OCI-LY3 (cell line): ENCODE measurements at regions not wholly inside any gene's neighbourhood (a gene's known extent, or its start where the extent isn't known, plus 50 kb on each side); places are given as distances from the start of the nearest gene placed in this dataset.

Experiments
- H2AFZ ChIP-seq: fragments of 200-600, 300-600 bp; shearing (Covaris generic); 2 replicates; pipeline ENCODE4 v1.6.0; 2014; ENCODE audit warnings: antibody characterized with exemption, low read depth, low read length
- H3K27ac ChIP-seq: fragments of 200-600, 300-600 bp; sonication (generic); 2 replicates; pipeline ENCODE4 v1.5.1; 2014; ENCODE audit warnings: mild to moderate bottlenecking, low read length, moderate library complexity, mixed read lengths
- H3K27me3 ChIP-seq: fragments of 200-600, 300-600 bp; sonication (generic); 2 replicates; pipeline ENCODE4 v1.6.1; 2014; ENCODE audit warnings: low read depth, low read length, mixed read lengths
- H3K36me3 ChIP-seq: fragments of 200-600, 300-600 bp; sonication (generic); replicated peaks from 2 replicates; pipeline ENCODE3; 2014; ENCODE audit warnings: low read depth, low read length, mixed read lengths
- H3K4me1 ChIP-seq: fragments of 300-600, 200-600 bp; sonication (generic); 2 replicates; pipeline ENCODE4 v1.6.1; 2014; ENCODE audit warnings: low read length, mixed read lengths
- H3K4me2 ChIP-seq: fragments of 200-600, 300-600 bp; sonication (generic); 2 replicates; pipeline ENCODE4 v1.6.1; 2014; ENCODE audit warnings: low read length, mixed read lengths
- H3K4me3 ChIP-seq: fragments of 300-600, 200-600 bp; sonication (generic); 2 replicates; pipeline ENCODE4 v1.5.1; 2014; ENCODE audit warnings: antibody characterized with exemption, mild to moderate bottlenecking, low read length, moderate library complexity
- H3K79me2 ChIP-seq: fragments of 300-600, 200-600 bp; shearing (Covaris generic); 2 replicates; pipeline ENCODE4 v1.6.1; 2014; ENCODE audit warnings: mild to moderate bottlenecking, low read length, mixed read lengths
- H3K9ac ChIP-seq: fragments of 300-600, 200-600 bp; shearing (Covaris generic); 2 replicates; pipeline ENCODE4 v1.6.0; 2014; ENCODE audit warnings: mild to moderate bottlenecking, low read length, moderate library complexity
- H3K9me3 ChIP-seq: fragments of 200-600, 300-600 bp; shearing (Covaris generic); 2 replicates; pipeline ENCODE4 v1.6.1; 2014; ENCODE audit warnings: low read length, mixed read lengths; ENCODE audit not compliant: insufficient read depth
- H4K20me1 ChIP-seq: fragments of 200-600, 300-600 bp; sonication (generic); 2 replicates; pipeline ENCODE4 v1.6.1; 2016; ENCODE audit warnings: low read length, mixed read lengths; ENCODE audit not compliant: insufficient read depth
- CTCF ChIP-seq: fragments of 200-600, 300-600 bp; sonication (generic); IDR thresholded peaks from 2 replicates; pipeline ENCODE4 v1.5.1; 2014; ENCODE audit warnings: antibody characterized with exemption, low read length, low read depth
- EZH2phosphoT487 ChIP-seq: fragments of 200-600 bp; shearing (Covaris generic); IDR thresholded peaks from 2 replicates; pipeline ENCODE4 v1.6.1; 2018; ENCODE audit warnings: antibody characterized with exemption, mixed run types, low read depth

- H3K79me2 ChIP-seq = no peaks in the 10 kb centered on the region
- no peak overlapping the region for H3K4me3 ChIP-seq
- H3K27ac ChIP-seq = no peak overlapping the region
- H4K20me1 ChIP-seq = no peaks in the 10 kb centered on the region
- no peak overlapping the region for H3K9ac ChIP-seq
- no peaks in the 10 kb centered on the region for H3K9me3 ChIP-seq
- H3K4me2 ChIP-seq = no peak overlapping the region
- H3K27me3 ChIP-seq = no peaks in the 10 kb centered on the region
- H2AFZ ChIP-seq = no peak overlapping the region
- H3K36me3 ChIP-seq = no peaks in the 10 kb centered on the region
- TF ChIP-seq EZH2phosphoT487 = no peak
- no peak for TF ChIP-seq CTCF
- peaks cover 7% of the 10 kb centered on the region for H3K4me1 ChIP-seq
Observed at GRCh38 chr6:15044948-15045347, 200.9 kb upstream of the JARID2 start.

- H3K9me3 ChIP-seq = no peaks in the 10 kb centered on the region
- H3K79me2 ChIP-seq = no peaks in the 10 kb centered on the region
- H3K9ac ChIP-seq = no peak overlapping the region
- no peaks in the 10 kb centered on the region for H3K36me3 ChIP-seq
- H3K27ac ChIP-seq = no peak overlapping the region
- no peaks in the 10 kb centered on the region for H4K20me1 ChIP-seq
- H3K4me3 ChIP-seq = no peak overlapping the region
- peaks cover 7% of the 10 kb centered on the region for H3K4me1 ChIP-seq
- no peaks in the 10 kb centered on the region for H3K27me3 ChIP-seq
- no peak overlapping the region for H2AFZ ChIP-seq
- H3K4me2 ChIP-seq = no peak overlapping the region
- TF ChIP-seq CTCF (no peak), EZH2phosphoT487 (no peak)
Observed at GRCh38 chr6:15046751-15047150, 199.1 kb upstream of the JARID2 start.

- no peak overlapping the region for H2AFZ ChIP-seq
- H3K9ac ChIP-seq = no peak overlapping the region
- no peaks in the 10 kb centered on the region for H3K36me3 ChIP-seq
- H3K9me3 ChIP-seq = no peaks in the 10 kb centered on the region
- no peaks in the 10 kb centered on the region for H3K79me2 ChIP-seq
- H3K27ac ChIP-seq = no peak overlapping the region
- no peak overlapping the region for H3K4me3 ChIP-seq
- H3K4me2 ChIP-seq = no peak overlapping the region
- peaks cover 7% of the 10 kb centered on the region for H3K4me1 ChIP-seq
- TF ChIP-seq EZH2phosphoT487 = no peak
- no peak for TF ChIP-seq CTCF
- H4K20me1 ChIP-seq = no peaks in the 10 kb centered on the region
- no peaks in the 10 kb centered on the region for H3K27me3 ChIP-seq
Observed at GRCh38 chr6:15048367-15048766, 197.5 kb upstream of the JARID2 start.

- H2AFZ ChIP-seq = no peak overlapping the region
- TF ChIP-seq EZH2phosphoT487 = no peak
- TF ChIP-seq CTCF = no peak
- H3K36me3 ChIP-seq = no peaks in the 10 kb centered on the region
- H3K27ac ChIP-seq = no peak overlapping the region
- no peak overlapping the region for H3K4me2 ChIP-seq
- no peaks in the 10 kb centered on the region for H4K20me1 ChIP-seq
- no peaks in the 10 kb centered on the region for H3K9me3 ChIP-seq
- H3K9ac ChIP-seq = no peak overlapping the region
- no peaks in the 10 kb centered on the region for H3K27me3 ChIP-seq
- peaks cover 10% of the 10 kb centered on the region for H3K4me1 ChIP-seq
- no peak overlapping the region for H3K4me3 ChIP-seq
- H3K79me2 ChIP-seq = no peaks in the 10 kb centered on the region
Observed at GRCh38 chr6:15058200-15059061, 187.4 kb upstream of the JARID2 start.
